Osteocyte (in vitro differentiated cells): ENCODE measurements at regions not wholly inside any gene's neighbourhood (a gene's known extent, or its start where the extent isn't known, plus 50 kb on each side); places are given as distances from the start of the nearest gene placed in this dataset.
A peak's percentile ranks its signal among the peaks of the same experiment; 100 is the strongest.

Experiments
- DNase-seq: peaks from one replicate; pipeline ENCODE4 v3.0.0; 2021; ENCODE audit warnings: mixed read lengths; ENCODE audit not compliant: unreplicated experiment; ENCODE audit errors: extremely low spot score
- H3K27ac Mint-ChIP-seq: one replicate; pipeline ENCODE4 v1.8.0; 2021; ENCODE audit warnings: mild to moderate bottlenecking, mixed read lengths; ENCODE audit not compliant: unreplicated experiment
- H3K27me3 Mint-ChIP-seq: one replicate; pipeline ENCODE4 v1.8.0; 2021; ENCODE audit warnings: mixed read lengths; ENCODE audit not compliant: unreplicated experiment
- H3K36me3 Mint-ChIP-seq: one replicate; pipeline ENCODE4 v1.8.0; 2021; ENCODE audit warnings: mixed read lengths; ENCODE audit not compliant: unreplicated experiment
- H3K4me1 Mint-ChIP-seq: one replicate; pipeline ENCODE4 v1.8.0; 2021; ENCODE audit warnings: mixed read lengths; ENCODE audit not compliant: unreplicated experiment
- H3K4me3 Mint-ChIP-seq: one replicate; pipeline ENCODE4 v1.8.0; 2021; ENCODE audit warnings: mild to moderate bottlenecking, moderate library complexity, mixed read lengths; ENCODE audit not compliant: unreplicated experiment
- H3K9me3 Mint-ChIP-seq: one replicate; pipeline ENCODE4 v1.8.0; 2021; ENCODE audit warnings: mixed read lengths; ENCODE audit not compliant: unreplicated experiment
- CTCF ChIP-seq: fragments of 200-600 bp; sonication (generic); IDR thresholded peaks from 2 replicates; pipeline ENCODE4 v1.5.0; 2021; ENCODE audit warnings: antibody characterized with exemption, mild to moderate bottlenecking, moderate library complexity

DNA sequence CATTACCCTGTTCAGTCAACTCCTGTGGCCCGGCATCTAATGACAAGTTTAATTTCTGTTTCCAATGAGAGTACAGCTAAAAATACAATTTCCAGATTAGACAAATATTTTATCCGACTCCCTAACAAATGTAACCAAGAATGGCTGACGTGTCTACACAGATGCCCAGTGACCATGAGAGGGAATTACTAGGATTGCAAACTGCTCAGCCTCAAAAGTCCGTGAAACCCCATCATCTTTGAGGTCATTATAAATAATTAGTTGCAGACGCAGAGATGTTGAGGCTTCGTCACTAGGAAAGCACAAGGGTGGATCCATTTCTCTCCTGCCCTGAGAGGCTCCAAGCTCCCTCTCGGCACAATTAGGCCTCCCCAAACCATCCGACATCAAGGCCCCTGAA, 104.1 kb upstream of the ZNF507 start:
- no peaks in the 10 kb centered on the region for H3K27me3 Mint-ChIP-seq
- H3K27ac Mint-ChIP-seq = no peak overlapping the region
- H3K4me3 Mint-ChIP-seq = no peak overlapping the region
- H3K4me1 Mint-ChIP-seq = no peaks in the 10 kb centered on the region
- no peak for TF ChIP-seq CTCF
- no peaks in the 10 kb centered on the region for H3K36me3 Mint-ChIP-seq
- DNase-seq = peak; percentile 4
- no peaks in the 10 kb centered on the region for H3K9me3 Mint-ChIP-seq

- Mint-ChIP-seq H3K4me1 (no peaks in the 10 kb centered on the region), H3K4me3 (no peak overlapping the region), H3K27me3 (no peaks in the 10 kb centered on the region), H3K9me3 (no peaks in the 10 kb centered on the region), H3K36me3 (no peaks in the 10 kb centered on the region), H3K27ac (no peak overlapping the region)
- DNase-seq = peak; percentile 42
- TF ChIP-seq CTCF = no peak
These were observed 103.3 kb upstream of the ZNF507 start for GRCh38 chr19:32241932-32242710.

GRCh38 chr19:32246006-32246405, 99.4 kb upstream of the ZNF507 start:
- Mint-ChIP-seq H3K36me3 (no peaks in the 10 kb centered on the region), H3K4me1 (no peaks in the 10 kb centered on the region), H3K4me3 (no peak overlapping the region), H3K27ac (no peak overlapping the region), H3K9me3 (no peaks in the 10 kb centered on the region), H3K27me3 (no peaks in the 10 kb centered on the region)
- TF ChIP-seq CTCF = no peak
- DNase-seq = no peak

- H3K27me3 Mint-ChIP-seq = no peaks in the 10 kb centered on the region
- H3K36me3 Mint-ChIP-seq = no peaks in the 10 kb centered on the region
These were observed 93.6 kb upstream of the ZNF507 start for GRCh38 chr19:32251634-32252332.

More at GRCh38 chr19:32251634-32252332, 93.6 kb upstream of the ZNF507 start:
- no peak for DNase-seq
- no peak for TF ChIP-seq CTCF
- no peaks in the 10 kb centered on the region for H3K4me1 Mint-ChIP-seq
- H3K27ac Mint-ChIP-seq = no peak overlapping the region
- no peak overlapping the region for H3K4me3 Mint-ChIP-seq
- H3K9me3 Mint-ChIP-seq = no peaks in the 10 kb centered on the region
